ENCODE measurements at regions not wholly inside any gene's neighbourhood (a gene's known extent, or its start where the extent isn't known, plus 50 kb on each side); places are given as distances from the start of the nearest gene placed in this dataset.

DNA sequence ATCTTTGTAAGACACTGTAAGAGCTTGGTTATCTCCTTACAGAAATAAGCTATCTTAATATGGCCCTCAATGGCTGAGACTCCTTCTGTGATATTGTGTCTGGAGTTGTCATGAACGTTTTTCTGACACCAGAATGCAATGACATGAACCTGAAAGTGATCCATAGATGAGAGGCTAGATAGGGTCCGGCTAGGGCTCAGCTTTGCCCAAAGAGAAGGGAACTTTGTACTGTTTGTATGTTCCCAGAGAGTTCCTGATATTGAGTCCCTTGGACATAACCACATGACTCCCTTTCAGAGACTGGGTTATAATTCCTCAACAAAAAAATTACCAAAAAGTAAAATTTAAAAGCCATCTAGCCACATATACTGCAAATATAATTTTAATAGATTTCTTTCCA is 575.8 kb upstream of the CLINT1 start:
- no peak for DNase-seq

DNA sequence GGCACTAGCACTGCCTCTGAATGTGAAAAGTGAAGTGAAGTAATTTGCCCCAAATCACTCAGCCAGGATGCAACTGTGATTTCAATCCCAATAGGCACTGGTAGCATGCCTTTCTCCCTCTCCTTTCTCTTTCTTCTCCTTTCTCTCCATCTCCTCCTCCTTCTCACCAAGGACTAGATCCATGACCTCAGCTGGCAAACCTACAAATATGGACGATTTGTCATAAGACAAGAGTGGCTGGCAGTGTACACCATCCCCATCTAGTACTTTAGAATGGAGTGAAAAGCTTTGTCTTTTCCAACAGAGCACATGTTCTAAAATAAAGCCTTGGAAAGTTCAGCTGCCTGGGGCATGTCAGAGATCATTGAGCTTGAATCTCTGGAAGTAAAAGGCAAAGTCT is 574.7 kb upstream of the CLINT1 start:
- no peak for DNase-seq

DNA sequence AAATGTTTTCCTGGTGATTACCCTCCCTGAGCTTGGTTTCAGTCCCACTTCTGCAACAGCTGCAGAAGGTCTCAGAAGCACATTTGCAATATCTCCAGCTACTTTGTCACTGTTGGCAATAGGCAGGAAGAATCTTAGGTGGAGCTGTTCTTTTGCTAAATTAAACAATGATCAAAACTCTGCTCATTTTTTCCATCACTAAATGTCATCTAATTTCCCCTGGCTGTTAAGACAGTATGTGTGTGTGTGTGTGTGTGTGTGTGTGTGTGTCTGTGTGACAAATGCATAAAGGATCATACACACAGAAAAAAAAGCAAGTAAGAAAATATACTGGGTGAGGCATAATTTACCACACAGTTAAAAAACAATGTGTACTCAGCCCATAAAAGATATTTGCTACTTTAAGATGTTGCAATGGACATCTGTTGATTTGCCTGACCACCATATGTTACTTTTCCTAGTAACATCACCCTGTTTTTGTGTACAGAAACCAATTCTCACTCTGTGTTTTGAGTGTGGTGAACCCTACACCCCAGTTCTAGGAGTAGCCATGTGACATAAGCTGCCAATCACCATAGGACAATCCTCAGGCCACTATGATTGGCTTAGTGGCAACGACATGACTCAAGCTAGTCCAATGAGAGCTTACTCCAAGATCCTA is 572.6 kb upstream of the CLINT1 start:
- no peak for DNase-seq

DNA sequence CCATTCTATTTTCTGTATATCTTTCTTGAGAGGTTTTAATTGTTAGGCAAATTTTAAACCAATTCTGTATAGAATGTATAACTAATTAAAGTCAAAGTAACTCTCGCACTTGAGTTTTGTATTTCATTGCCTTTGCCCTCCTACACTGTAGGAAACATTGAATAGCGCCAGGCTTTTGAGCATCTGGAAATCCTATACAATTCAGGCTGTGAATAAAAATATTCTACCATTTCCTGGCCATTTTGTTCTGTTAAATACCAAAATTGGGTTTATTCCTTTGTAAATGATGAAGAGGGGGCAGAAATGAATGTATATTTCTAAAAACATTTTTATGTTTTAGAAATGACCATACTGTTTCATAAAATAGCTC is 571.8 kb upstream of the CLINT1 start:
- no peak for DNase-seq

DNA sequence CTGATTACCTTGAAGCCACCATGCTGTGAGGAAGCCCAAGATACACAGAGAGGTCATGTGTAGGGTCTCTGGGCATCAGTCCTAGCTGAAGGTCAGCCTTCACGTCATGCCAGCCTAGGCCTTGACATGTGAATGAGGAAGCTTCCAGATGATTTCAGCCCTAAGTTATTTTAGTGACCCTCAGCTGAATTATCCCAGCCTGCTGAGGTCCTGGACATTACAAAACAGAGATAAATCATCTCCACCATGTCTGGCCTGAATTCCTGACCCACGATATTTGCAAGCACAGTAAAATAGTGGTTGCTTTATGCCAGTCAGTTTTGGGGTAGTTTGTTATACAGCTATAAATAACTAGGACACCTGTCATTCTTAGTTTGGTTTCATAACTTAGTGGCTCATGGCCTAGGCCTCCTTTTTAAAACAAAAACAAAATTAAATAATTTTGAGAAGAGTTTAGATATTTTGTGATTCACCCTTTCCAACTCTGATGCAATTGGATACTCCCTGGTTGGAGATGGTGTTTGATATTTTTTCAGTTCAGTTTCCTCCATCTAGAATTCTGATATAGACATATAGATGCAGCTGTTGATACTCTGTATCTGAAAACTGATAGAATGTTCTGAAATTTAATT is 571.3 kb upstream of the CLINT1 start:
- DNase-seq = no peak

DNA sequence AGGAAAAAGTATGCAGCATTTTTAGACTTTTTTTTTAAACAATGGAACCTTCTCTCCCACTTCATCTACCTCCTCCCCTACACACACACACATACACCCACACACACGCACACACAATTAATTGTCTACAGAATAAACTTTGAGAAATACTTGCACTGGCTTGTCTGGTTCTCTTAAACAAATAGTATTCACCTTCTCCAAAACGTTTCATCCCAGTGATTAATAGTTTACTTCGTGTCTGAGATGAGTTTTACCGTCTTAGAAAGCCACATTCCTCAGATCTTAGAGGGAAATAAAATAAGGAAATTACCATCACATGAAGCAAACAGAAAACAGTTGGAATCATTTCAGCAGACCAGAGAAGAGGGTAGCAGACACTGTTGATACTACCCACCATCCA is 570.6 kb upstream of the CLINT1 start:
- no peak for DNase-seq

DNA sequence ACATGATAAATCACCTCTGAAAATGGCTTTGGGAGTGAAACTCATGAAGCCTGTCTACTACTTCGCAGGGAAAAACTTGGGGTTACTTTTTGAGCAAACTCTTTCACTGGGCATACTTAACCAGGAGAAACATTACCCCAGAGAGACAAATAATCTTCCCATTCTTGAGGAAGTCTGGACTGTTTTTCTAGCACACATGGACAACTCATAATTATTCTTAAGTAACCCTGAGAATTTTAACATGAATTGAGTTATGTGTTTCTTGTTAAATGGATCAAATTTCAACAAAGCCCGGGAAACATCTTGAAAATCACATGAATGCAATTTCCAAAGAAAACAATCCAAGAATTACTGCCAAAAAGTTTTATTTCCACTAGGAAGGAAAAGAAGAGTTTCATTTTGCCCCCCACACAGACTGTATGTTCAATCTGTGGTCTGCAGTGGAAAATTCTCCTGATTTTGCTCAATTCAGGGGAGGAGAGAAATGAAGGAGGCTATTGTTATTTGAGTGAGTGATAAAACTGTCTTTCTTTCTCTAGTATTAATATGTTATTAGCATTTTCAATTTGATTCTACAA is 564.8 kb upstream of the CLINT1 start:
- no peak for DNase-seq

DNA sequence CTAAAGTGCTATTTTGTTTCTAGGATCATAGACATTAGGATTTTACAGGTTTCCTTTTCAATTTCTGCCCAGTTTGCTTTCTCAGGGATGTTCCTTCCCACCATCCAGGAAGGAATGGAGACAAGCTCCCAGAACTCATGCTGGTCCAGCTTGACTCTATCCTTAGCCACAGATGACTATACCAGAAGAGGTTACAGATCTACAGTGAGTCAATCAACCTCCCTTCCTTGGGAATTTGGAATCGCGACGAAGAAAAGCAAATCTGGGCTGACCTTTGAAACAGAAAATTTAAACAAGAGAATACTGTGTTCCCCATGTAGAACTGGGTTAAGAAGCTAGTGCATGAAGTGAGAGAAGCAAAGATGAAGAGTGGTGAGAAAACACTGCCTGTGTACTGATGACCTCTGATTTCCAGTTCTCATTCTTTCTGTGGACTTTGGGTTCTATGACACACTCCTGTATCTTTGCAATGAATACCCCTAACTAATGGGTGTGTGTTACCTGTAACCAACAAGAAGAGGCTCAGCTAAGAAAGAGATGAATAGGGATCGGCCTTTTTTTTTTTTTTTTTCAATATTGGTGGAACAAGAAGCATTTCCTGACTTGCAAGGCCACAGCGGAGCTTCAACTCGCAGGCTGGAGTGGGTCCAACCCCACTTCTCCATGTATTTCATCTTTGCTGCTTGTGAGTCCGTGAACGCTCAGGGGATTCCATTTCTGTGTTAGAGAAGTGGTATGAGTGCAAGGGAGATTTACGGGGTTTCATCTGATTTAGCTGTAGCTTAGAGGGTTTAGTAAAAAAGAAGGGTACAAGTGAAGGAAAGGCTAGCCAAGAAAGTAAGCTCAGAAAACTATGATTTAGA is 563.9 kb upstream of the CLINT1 start:
- DNase-seq = no peak

DNA sequence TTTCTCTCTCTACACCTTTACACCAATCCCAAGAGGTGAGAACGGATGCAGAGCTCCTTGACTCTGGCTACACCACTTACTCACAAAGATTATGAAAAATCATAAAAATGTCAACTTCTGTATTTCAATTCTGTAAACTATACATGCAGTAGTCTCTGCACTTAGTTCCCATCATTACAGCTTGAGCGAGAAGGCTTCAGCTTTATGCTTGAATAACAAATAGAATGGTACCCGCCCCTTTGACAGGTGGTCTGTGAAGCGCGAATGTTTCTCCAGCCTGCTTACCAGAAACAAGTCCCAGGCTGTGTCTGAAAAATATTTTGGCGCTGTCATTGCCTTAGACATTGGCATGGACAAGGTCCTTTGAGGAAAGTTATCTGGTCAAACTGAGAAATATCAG is 562.4 kb upstream of the CLINT1 start:
- DNase-seq = no peak

DNA sequence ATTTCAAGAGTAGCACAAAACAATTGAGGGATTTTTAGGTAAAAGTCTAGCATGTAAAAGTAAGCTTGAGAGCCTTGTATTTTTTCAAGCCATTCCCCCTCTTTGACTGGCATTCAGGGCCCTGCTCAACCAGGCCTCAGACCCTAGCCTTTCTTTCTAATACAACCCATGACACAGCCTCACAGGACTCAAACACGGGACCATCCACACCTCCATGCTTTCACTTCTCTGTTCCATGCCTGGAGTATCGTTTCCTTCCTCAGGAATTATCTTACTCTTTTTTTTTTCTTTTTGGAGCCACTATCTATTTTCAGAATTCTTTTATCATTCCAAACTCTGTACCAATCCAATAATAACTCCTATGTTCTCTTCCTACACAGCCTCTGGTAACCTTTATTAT is 560.2 kb upstream of the CLINT1 start:
- DNase-seq = no peak

DNA sequence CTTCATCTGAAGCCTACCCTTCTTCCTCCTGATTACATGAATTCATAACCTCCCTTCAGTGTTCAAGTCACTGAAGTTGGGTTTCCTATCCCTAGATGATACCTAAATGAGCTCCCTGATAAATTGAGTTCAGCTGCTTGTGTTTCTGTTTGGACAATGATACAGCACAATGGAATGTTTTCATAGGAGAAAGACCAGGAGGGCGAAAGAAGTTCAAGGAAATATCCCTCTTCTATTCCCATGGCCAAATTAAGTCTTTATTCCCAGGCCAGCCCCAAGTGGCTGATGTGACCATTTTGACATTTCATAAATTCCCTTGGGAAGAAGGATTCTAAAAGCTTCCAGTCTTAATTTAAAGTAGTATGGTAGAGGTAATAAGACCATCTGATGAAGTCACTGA is 555.8 kb upstream of the CLINT1 start:
- no peak for DNase-seq

DNA sequence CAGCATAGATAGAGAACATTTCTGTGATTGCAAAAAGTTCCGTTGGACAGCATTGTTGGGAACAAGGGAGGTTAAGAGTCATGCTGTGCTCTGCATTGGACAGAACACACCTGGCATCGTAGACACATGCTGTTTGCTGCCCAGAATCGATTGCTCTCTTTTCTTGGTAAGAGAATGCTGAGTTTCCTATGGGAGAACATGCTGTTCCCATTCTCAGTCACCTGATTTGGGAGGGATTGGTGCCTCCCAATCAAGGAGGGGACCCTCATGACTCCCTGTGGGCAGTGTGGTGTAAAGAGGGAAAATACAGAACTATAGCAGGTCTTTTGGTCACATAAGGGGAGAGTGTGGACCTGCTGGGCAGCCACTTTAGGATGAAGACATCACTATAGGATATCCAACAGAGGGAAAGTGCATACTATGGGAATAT is 555.4 kb upstream of the CLINT1 start:
- no peak for DNase-seq

DNA sequence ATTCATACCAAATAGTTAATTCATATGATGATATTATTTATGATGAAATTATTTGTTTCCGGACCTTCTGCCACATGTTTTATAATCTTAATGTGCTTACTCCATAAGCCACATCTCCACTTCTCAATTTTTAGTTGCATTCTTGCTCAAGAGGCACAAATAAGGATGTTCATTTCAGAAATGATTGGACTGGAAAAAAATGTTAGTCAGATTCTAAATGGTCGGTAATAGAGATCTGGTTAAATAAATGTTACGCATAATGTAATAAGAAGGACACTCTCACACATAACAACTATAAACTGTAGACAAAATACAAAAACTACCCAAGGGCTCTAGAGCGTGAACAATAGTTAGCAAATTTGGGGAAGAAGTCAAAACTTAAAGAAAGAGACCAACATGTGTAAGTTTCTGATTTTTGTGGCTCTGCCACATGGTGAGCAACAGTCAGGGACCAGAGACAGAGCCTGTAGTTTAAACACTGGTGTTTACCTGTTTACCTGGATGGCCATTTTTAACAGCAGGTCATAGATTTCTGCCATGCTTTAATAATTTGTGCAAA is 554.3 kb upstream of the CLINT1 start:
- DNase-seq = no peak

DNA sequence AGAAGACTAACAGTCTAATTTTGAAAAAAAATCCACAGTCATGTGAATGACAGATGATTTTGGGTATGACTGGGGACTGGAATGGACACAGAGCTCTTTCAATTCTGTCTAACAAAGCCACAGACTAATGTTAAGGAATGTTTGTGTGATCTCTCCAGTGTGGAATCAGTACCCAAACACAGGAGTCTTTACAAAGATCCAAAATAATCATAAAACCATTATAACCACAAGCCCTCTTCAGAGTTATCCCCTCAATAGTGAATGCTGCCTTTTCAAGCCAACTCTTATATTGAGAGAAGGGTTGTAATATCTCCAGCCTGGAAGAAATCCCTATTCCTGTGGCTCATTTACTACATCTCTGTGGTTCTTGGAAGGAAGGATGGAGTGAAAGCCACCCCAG is 552.0 kb upstream of the CLINT1 start:
- DNase-seq = no peak

DNA sequence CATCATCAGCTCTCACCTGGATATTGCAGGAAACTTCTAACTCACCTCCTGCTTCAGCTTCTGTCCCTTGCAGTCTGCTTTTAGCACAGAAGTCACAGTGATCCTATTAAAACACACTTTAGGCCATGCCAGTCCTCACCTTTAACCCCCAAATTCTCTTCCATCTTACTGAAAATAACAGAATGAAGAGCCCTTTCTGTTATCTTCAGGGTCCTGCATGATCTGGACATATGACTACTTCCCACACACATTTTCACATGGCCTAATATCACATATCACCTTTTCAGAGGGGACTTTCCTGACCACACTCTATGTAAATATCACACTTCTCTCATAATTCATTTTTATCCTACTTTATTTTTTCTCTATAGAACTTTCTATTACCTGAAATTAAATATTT is 550.6 kb upstream of the CLINT1 start:
- no peak for DNase-seq

DNA sequence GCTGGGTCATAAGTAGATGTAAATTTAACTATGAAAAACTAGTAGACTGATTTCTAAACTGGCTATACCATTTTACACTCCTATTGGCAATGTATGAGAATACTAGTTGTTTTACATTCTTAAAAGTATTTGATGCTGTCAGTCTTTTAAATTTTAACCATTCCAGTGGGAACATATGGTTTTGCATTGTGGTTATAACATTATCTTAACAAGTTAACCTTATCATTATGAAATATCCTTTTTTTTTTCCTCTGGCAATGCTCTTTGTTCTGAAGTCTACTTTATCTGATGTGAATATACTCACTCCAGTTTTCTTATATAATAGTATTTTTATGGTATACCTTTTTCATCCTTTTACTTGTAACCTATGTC is 548.9 kb upstream of the CLINT1 start:
- no peak for DNase-seq

DNA sequence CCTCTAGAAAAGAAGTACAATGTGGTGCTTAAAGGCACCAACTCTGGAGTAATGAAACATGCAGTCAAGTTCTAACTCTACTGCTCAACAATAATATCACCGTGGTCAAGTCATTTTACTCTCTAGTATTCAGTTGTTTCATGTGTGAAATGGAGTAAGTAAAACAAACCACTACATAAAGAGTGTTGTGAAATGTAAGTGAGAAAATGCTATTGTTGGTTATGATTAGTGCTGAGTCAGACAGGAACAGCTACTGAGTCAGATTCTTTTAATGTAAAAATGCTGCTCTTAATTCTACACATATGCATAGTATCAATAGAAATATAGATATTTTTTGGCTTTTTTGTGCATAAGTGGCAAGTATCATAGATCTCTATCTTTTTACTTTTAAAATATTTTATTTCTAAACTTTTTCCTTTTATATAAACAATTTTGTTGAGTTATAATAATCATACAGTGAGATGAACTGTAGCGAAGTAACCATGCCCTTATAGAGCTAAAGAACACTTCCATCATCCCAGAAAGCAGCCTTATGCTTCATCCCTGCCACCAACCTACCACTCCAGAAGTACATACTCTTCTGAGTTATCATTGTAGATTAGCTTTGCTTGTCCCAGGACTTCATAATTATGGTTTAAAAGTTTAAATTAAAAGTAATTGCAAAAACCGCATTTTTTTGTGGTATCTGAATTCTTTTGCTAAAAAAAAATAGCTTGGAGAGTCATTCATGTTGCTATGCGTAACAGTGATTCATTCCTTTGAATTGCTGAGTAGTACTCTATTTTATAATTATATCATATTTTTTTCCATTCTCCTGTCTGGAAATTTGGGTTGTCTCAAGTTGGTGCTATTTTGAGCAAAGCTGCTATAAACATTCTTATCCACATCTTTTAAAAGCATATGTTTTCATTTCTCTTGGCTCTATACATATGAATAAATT is 548.2 kb upstream of the CLINT1 start:
- DNase-seq = no peak

DNA sequence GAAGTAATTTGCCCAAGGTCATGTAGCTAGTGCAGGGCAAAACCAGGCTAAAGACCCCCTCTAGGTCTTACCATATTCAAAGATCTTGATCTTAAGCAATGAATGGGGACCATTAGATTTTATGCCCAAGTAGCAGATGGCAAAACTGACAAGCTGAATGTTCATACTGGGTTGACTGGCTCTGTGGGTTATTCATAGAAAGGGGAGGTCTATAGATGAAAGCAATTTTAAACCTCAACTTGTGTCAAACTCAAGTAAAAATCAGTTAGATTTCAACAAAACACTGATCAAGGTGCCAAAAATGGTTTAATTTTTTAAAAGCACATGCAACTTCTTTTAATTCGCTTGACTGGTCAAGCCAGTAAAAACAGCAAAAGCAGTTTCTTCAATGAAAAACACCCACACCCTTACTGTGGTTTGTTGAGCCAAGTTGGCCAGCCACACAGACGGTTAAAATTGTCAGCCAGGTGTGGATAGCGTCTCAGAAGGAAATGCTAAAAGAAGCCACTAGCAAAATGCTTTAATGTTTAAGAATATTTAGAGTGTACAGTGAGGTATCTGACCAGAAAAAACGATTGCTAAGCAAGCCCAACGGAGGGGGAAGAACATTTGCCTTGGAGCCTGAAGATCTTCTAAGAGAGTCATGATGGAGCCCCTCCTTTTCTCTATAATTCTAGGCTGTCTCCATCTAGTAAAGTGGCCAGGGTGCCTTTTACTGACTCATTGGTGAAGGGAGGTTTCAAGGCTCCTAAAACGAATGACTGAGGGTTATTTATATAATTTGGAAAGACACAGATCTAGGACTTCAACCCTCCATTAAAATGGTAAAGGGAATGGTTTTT is 539.6 kb upstream of the CLINT1 start:
- no peak for DNase-seq

DNA sequence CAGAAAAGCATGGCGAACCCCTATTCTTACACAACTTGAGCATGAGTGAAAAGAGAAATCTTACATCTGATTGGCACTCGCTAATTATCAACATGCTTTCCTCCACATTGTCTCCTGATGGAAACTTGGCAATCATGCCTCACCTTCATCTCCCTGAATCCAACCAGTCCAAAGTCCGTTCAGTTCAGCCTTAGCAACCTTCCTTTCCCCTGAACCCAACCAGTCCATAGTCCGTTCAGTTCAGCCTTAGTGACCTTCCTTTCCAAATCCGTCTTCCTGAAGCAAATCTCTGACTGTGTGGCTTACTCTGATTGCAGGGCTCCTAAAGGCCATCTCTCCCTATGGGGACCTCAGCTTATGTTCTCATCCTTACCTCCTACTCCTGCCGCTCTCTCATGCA is 538.3 kb upstream of the CLINT1 start:
- no peak for DNase-seq

DNA sequence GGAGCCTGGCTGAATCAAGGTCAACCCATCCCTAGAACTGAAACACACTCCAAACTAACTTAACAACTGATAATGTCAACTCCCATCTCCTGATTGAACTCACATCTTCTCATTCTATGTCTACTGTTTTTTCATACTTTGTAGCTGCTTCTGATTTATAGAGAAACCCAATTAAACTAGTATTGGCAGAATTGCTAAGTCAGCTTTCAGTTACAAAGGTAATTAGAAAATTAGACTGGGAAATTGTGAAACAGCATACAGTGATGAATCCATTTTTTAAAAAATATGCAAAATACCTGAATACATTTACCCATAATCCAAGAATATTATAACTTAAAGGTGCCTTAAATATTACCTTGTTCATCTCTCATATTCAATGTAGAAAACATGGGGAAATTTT is 535.2 kb upstream of the CLINT1 start:
- no peak for DNase-seq

DNA sequence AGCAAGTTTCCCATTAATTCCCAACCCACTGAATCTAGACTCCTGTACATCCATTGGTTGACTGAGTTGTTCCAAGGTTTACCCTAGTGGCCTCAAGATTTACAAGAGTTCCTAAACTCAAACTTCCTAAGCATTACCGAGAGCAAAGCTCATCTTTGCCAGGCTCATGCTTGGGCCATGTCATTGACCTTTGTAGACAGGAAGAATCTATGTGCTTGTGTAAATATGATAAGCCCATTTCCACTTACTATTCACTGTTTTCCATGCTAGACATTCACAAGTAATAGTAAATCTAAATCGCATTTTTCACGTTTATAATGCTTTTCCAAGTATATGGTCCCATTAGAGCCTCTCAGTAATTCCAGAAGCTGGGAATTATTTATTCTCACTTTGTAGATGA is 534.5 kb upstream of the CLINT1 start:
- DNase-seq = no peak

DNA sequence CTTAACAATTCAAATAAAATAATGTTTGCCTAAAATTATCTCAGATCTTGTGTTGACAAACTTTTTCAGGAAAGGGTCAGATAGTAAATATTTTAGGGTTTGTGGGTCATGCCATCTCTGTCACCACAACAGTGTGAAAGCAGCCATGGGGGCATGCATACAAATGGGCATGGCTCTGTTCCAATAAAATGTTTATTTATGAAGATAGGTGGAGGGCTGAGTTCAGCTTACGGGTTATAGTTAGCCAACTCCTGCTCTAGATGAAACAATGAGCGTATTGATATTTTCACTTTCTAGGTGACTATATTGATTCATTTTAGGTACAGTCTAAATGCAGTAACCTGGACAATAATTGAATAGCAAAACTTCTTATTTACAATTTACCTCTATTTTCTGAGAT is 533.8 kb upstream of the CLINT1 start:
- no peak for DNase-seq
